Stimulated activated CD4-positive, alpha-beta T cell treated with anti-CD3 and anti-CD28 coated beads, TNF-alpha, amount 100 ng/mL, for 4 hours (primary cell): ENCODE measurements at regions not wholly inside any gene's neighbourhood (a gene's known extent, or its start where the extent isn't known, plus 50 kb on each side); places are given as distances from the start of the nearest gene placed in this dataset.

ENCODE experiments used
- DNase-seq, 3 experiments: peaks; one replicate each; pipeline ENCODE4 v3.0.0-alpha.2; 2020; ENCODE audit warnings: low read depth in 3 of 3

DNA sequence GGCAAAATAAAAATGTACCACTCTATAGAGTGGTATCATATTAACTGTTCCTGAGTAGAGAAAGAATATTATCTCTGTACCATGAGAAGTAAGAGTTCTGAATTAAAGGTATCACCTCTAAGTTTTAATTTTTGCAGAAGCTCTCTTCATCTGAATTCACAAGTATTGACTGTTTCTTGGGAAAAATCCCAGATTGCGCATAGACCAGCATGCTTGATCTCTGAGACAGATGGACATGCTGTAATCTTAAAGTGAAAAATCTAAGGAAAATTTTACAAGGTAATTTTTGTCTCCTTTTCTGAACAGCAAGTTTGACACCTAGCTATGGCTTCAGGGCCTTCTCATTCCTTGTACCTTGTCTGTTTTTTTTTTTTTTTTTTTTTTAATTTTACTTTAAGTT lies 1050.7 kb upstream of the RBFOX1 start:
- no peak for DNase-seq

GRCh38 chr16:6281274-6281673 lies 1051.4 kb upstream of the RBFOX1 start:
- no peak for DNase-seq

DNA sequence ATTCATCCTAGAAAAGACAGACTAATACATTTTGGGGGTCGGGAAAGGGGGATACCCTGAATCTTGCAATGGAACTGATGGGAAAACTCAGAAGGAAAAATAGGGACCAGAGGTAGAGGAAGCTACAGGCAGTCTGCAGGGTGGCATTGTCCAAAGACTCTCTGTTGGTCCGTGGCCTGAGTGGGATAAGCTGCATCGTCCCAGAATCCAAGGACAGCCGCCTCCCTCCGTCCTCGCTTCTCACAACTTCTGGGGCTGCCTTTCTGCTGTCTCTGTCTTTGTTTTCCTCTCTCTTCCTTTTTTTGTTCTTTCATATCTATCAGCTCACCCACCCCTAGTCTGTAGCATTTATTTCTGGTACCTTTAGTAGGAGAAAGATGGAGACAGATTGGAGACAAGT lies 1052.6 kb upstream of the RBFOX1 start:
- no peak for DNase-seq

- no peak for DNase-seq
Measured at GRCh38 chr16:6279286-6279685, 1053.4 kb upstream of the RBFOX1 start.

GRCh38 chr16:6274351-6274750 lies 1058.3 kb upstream of the RBFOX1 start:
- no peak for DNase-seq

DNA sequence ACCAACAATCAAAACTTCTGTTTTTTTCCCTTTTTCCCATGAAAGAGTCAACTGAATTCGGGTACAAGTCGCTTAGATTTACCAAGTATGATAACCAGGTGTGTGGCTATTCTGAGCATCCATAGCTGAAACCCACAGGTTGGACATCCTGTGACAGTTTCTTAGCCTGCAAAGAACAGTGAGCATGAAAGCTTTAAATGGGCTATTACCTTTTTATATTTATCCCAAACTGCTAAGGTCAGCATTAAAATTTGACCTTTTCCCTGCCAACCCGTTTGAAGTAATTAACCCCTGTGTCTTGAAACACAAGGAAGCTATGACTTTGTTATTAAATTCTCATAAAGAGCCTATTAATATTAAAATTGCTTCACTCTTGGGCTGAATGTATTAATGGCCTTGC lies 1065.0 kb upstream of the RBFOX1 start:
- no peak for DNase-seq

- no peak for DNase-seq
Measured at GRCh38 chr16:6266703-6267102, 1065.9 kb upstream of the RBFOX1 start.

DNA sequence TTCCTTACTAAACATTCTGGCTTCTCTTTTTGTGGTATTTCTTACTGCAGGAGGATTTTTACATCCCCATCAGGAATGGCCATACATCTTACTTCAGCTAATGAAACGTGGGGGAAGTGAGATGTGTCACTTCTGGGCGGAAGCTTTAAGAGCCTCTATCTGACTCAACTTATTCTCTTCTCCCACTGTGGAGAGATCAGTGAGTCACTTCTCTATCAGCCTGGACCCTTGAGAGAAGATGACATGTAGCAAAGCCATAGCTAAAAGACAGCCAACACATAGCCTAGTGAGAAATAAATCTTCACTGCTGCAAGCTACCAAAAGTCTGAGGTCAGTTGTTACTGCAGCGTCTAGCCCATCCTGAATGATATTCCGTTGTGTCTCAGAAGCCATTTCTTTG lies 1066.7 kb upstream of the RBFOX1 start:
- DNase-seq = no peak

GRCh38 chr16:6258056-6258455 lies 1074.6 kb upstream of the RBFOX1 start:
- DNase-seq = no peak

DNA sequence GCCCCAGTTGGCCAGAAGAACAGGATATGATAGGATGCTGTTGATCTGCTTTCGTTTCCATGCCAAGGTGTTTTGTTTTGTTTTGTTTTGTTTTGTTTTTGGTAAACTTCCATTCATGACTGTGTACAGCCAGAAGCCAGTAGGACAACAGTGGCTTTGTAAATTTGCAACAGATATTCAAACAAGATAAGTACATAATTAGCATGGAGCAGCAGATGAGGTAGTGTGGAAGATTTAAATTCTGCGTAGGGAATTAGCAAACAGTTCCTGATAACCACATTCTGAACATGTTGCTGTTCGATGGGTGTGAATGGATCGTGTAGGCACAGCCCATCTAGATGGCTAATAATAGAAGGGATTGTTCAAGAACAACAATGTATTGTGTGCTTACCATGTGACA lies 1080.1 kb upstream of the RBFOX1 start:
- DNase-seq = no peak

DNA sequence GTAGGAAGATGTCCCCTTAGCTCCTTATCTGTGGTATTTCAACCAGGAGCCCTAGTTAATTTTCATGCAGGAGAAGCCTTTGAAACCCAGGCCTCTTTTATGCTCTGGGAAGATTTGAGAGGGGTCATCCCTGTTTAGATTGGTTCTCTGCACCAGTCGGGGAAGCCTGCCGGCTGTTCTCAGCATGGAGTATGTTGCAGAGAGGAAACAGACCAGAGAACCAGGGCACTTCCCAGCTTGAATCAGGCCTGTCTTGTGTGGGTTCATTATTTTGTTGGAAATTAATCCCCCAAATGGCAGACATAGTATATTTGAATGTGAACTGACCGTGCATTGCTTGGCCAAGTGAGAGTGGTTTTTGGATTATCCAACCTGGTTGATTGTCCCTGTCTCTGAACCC lies 1082.1 kb upstream of the RBFOX1 start:
- DNase-seq = no peak

DNA sequence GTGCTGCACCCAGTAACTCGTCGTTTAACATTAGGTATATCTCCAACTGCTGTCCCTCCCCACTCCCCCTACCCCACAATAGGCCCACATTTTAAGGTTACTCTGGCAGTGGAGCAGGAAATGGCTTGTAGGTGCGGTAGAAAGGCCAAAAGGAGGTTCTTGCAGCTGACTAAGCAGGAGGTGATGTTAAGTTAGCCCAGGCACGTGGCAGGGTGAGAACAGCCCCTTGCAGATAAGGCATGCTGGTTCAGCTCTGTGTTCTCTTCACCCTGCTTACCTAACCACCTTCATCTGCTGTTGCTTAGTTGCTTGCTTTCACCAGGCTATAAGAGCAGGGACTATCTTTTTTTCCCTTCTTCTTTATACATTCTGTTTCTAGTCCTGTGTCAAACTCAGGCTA lies 1082.8 kb upstream of the RBFOX1 start:
- no peak for DNase-seq

- DNase-seq = no peak
Measured at GRCh38 chr16:6248199-6248598, 1084.4 kb upstream of the RBFOX1 start.

GRCh38 chr16:6247775-6248174 lies 1084.9 kb upstream of the RBFOX1 start:
- DNase-seq = no peak

GRCh38 chr16:6247150-6247549 lies 1085.5 kb upstream of the RBFOX1 start:
- DNase-seq = no peak

DNA sequence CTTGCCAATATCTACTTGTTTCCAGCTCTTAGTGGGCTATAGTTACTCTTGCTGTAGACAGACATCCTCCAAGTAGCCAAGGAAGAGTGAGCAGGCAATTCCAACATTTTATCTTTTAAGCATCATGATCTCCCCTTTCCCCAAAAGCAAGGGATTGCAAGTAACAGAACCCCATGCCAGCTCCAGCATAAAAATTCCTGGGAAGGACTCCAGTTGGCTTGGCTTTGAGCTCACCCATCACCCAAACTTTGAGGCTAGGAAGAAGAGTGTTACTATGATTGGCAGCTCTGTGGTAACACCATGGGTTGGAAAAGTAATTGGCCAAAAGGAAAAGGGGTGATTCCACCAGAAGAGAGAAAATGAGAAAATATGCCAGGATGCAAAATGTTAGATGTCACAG lies 1086.4 kb upstream of the RBFOX1 start:
- DNase-seq = no peak

DNA sequence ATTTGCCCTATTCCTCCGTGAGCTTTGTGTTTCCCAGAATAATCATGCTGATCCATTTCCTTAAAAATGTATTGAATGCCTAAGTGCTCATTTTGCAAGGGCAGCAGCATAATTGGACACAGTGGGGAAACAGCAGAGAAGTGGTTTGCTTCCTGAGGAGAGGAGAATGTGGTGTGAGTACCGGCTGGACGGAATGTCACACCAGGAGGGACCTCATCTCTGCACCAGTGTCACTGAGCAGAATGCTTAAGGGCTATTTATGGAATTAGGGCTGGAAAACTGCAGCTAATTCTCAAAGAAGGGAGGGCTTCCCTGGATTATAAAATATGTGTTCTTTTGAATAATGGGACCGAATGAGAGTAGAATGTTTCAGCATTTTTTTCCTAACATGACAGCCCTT lies 1100.6 kb upstream of the RBFOX1 start:
- no peak for DNase-seq

DNA sequence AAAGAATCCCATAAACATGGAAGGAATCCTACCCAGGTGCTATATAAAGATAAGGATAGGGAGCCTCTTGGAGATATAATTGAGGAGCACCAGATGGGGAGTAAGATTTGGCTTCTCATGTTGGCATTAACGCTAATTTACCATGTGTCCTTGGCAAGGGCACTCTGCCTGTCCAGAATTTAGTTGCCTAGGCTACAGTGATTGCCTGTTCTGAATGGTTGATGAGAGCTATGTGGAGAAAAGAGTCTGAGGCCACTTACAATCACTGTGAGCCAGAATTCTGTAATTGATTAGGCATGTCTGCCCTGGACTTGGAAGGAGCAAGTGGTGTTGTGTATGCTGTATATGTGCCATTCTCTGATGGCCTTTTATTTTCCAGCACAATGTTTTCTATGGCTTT lies 1101.2 kb upstream of the RBFOX1 start:
- no peak for DNase-seq

DNA sequence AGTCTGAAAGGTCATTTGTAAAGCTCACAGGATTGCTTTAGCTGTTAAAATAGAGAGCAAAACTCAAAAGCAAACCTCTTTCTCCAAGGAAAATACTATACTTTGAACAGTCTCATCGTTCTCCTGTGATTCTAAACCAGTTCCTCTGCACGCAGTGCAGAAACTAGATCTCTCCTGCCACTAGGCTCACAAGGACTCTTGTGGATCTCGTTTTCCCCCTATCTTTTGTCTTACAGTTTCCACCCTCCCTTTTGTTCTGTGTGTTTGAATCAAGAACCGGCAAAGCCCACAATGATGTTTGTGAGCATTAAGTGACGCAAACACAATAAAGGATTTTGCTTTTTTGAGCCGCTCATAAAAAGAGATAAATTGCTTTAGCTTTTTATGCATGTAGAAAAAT lies 1103.5 kb upstream of the RBFOX1 start:
- DNase-seq = no peak

GRCh38 chr16:6218855-6219254 lies 1113.8 kb upstream of the RBFOX1 start:
- DNase-seq = no peak

- DNase-seq = no peak
Measured at GRCh38 chr16:6216836-6217235, 1115.8 kb upstream of the RBFOX1 start.

- DNase-seq = no peak
Measured at GRCh38 chr16:6211644-6212043, 1114.0 kb upstream of the EEF2KMT start.

- DNase-seq = no peak
Measured at GRCh38 chr16:6209355-6209930, 1111.8 kb upstream of the EEF2KMT start.

DNA sequence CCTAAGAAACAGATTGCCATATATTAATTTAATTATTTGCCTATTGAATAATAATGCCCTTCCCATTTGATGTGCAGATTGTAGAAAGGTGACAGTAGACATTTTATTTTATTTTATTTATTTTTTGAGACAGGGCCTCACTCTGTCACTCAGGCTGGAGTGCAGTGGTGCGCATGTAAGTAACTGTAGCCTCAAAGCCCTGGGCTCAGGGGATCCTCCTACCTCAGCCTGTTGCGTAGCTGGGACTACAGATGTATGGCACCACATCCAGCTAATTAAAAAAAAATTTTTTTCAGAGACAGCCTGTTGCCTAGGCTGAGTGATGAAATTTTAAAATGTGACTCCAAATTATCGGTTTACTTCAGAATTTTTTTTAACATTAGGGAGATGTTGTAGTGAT lies 1110.0 kb upstream of the EEF2KMT start:
- DNase-seq = no peak

DNA sequence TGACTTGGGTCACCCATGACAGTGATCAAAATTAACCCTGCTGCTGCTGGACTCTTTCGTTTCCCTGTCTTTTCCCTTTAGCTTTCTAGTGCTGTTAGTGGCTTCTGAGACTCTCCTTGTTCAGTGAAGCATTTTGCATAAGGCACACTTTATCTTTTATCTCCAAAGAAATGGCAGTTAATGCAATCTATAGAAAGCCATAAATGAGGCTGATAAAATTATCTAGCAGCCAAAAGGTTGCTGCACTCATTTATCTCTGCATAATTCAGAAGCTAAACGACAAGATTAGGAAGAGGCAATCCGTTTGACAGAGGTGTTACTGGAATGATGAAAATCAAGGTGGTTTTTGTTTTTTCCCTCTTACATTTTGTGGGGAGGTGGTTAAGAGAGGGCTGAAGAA lies 1109.5 kb upstream of the EEF2KMT start:
- DNase-seq = no peak
